PC-3 (cell line): ENCODE measurements at regions not wholly inside any gene's neighbourhood (a gene's known extent, or its start where the extent isn't known, plus 50 kb on each side); places are given as distances from the start of the nearest gene placed in this dataset.
"Not testable (repeated sequence)": the region's sequence is repeated elsewhere in the genome, so short reads cannot be mapped to it uniquely, and the experiment has no call there.

Source experiments
- ATAC-seq: fragments of 200-7000 bp; cut with Tn5 transposase; 2 replicates; pipeline ENCODE4 v1.9.1; 2020; ENCODE audit warnings: mild to moderate bottlenecking, moderate library complexity
- BruUV-seq: library from RNA; stranded (reverse); fragments of 400-500 nt; replicated peaks from 2 replicates; lab custom pipeline; 2021; lab: Mats Ljungman, UMichigan
- CTCF ChIA-PET: fragments of 300-600 bp; sonication (Branson Sonifier 250); formaldehyde crosslinking; loops from one replicate; lab custom pipeline; 2022; ENCODE audit warnings: antibody characterized with exemption; lab: Charles Lee
- POLR2A ChIA-PET: fragments of 300-600 bp; sonication (Branson Sonifier 250); formaldehyde crosslinking; loops from one replicate; lab custom pipeline; 2022; ENCODE audit warnings: antibody characterized with exemption; ENCODE audit not compliant: unreplicated experiment; lab: Charles Lee
- DNase-seq: peaks from one replicate; pipeline ENCODE4 v3.0.0-alpha.2; 2015
- H2AFZ ChIP-seq: fragments of 300-600 bp; sonication (generic); 2 replicates; pipeline ENCODE4 v1.6.0; 2016; ENCODE audit warnings: antibody characterized with exemption, low read length
- H3F3A ChIP-seq: fragments of 300-600 bp; sonication (generic); one replicate; pipeline ENCODE4 v1.6.0; 2017; ENCODE audit warnings: antibody characterized with exemption, low read length, control low read depth, mild to moderate bottlenecking; ENCODE audit not compliant: unreplicated experiment
- H3K27ac ChIP-seq: fragments of 300-600 bp; sonication (generic); 2 replicates; pipeline ENCODE4 v1.5.1; 2016; ENCODE audit warnings: mild to moderate bottlenecking, low read length
- H3K27me3 ChIP-seq: fragments of 300-600 bp; sonication (generic); 2 replicates; pipeline ENCODE4 v1.6.1; 2016; ENCODE audit warnings: low read length, mixed read lengths
- H3K36me3 ChIP-seq: fragments of 300-600 bp; sonication (generic); 2 replicates; pipeline ENCODE4 v1.6.1; 2016; ENCODE audit warnings: low read depth, mixed run types, low read length, mixed read lengths
- H3K4me1 ChIP-seq: fragments of 300-600 bp; sonication (generic); 2 replicates; pipeline ENCODE4 v1.5.1; 2016; ENCODE audit warnings: low read length; ENCODE audit not compliant: insufficient read depth
- H3K4me2 ChIP-seq: fragments of 300-600 bp; sonication (generic); 2 replicates; pipeline ENCODE4 v1.6.0; 2016; ENCODE audit warnings: low read length
- H3K4me3 ChIP-seq: fragments of 300-600 bp; sonication (generic); 2 replicates; pipeline ENCODE4 v1.5.1; 2016; ENCODE audit warnings: mild to moderate bottlenecking, low read length, mixed read lengths
- H3K79me2 ChIP-seq: fragments of 300-600 bp; sonication (generic); 2 replicates; pipeline ENCODE4 v1.6.1; 2017; ENCODE audit warnings: low read length, mixed read lengths
- H3K9ac ChIP-seq: fragments of 300-600 bp; sonication (generic); 2 replicates; pipeline ENCODE4 v1.6.0; 2016; ENCODE audit warnings: mild to moderate bottlenecking, low read length
- H3K9me2 ChIP-seq: fragments of 300-600 bp; sonication (generic); replicated peaks from 2 replicates; pipeline ENCODE4 v1.6.1; 2016; ENCODE audit warnings: mixed run types, low read length, mixed read lengths
- H3K9me3 ChIP-seq: fragments of 300-600 bp; sonication (generic); 2 replicates; pipeline ENCODE4 v1.6.1; 2016; ENCODE audit warnings: low read length, mixed read lengths
- H4K20me1 ChIP-seq: fragments of 300-600 bp; sonication (generic); 2 replicates; pipeline ENCODE4 v1.6.1; 2016; ENCODE audit warnings: low read length, mixed read lengths
- EZH2 ChIP-seq: fragments of 300-600 bp; sonication (generic); IDR thresholded peaks from one replicate; pipeline ENCODE4 v1.6.1; 2017; ENCODE audit warnings: antibody characterized with exemption, mild to moderate bottlenecking, low read length; ENCODE audit not compliant: unreplicated experiment
- EZH2phosphoT487 ChIP-seq: fragments of 300-600 bp; sonication (generic); IDR thresholded peaks from 2 replicates; pipeline ENCODE4 v1.6.1; 2018; ENCODE audit warnings: mild to moderate bottlenecking, antibody characterized with exemption, low read length, borderline replicate concordance
- intact Hi-C: fragments of 100-400 bp; cut with micrococcal nuclease; formaldehyde crosslinking; loops from 2 replicates; pipeline ENCODE4 v1.9.0; 2023
- TF ChIP-seq, protein P1 (sequence below): fragments of 300-600 bp; sonication (generic); conservative IDR thresholded peaks from 2 replicates; pipeline ENCODE4 v1.5.1; 2017; ENCODE audit warnings: antibody characterized with exemption, low read depth, mild to moderate bottlenecking, low read length

DNA sequence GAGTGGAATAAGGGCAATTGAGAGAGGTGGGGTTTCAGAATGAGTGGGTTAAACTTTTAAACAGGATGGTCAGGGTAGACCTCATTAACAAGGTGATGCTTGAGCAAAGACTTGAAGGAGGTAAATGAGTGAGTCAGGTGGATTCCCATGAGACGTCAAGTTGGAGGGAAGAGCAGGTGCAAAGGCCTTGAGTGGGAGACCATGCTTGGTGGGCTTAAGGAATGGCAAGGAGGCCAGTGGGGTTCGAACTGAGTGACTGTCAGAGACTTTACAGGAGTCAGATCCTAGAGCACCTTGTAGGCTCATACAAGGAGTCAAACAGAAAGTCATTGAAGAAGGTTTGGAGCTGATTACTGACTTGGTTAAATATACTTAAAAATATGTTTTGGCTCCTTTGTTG is 284.1 kb downstream of the CYRIA start:
- no peaks in the 10 kb centered on the region for H4K20me1 ChIP-seq
- no peak overlapping the region for H3K27ac ChIP-seq
- H3K4me2 ChIP-seq, result no peak overlapping the region
- no peaks in the 10 kb centered on the region for H3K36me3 ChIP-seq
- H3K27me3 ChIP-seq, result no peaks in the 10 kb centered on the region
- H3K9me2 ChIP-seq, result no peaks in the 10 kb centered on the region
- H3K79me2 ChIP-seq, result no peaks in the 10 kb centered on the region
- intact Hi-C loops, result no loop called here
- CTCF ChIA-PET, result no interaction called here
- no peak overlapping the region for H3K9ac ChIP-seq
- H3K4me1 ChIP-seq, result no peaks in the 10 kb centered on the region
- TF ChIP-seq EZH2phosphoT487, result no peak
- TF ChIP-seq, protein P1, sequence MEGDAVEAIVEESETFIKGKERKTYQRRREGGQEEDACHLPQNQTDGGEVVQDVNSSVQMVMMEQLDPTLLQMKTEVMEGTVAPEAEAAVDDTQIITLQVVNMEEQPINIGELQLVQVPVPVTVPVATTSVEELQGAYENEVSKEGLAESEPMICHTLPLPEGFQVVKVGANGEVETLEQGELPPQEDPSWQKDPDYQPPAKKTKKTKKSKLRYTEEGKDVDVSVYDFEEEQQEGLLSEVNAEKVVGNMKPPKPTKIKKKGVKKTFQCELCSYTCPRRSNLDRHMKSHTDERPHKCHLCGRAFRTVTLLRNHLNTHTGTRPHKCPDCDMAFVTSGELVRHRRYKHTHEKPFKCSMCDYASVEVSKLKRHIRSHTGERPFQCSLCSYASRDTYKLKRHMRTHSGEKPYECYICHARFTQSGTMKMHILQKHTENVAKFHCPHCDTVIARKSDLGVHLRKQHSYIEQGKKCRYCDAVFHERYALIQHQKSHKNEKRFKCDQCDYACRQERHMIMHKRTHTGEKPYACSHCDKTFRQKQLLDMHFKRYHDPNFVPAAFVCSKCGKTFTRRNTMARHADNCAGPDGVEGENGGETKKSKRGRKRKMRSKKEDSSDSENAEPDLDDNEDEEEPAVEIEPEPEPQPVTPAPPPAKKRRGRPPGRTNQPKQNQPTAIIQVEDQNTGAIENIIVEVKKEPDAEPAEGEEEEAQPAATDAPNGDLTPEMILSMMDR, result no peak
- no peak for TF ChIP-seq EZH2
- H2AFZ ChIP-seq, result no peak overlapping the region
- POLR2A ChIA-PET, result no interaction called here
- DNase-seq (no peak), ATAC-seq (no peak)
- no peaks in the 10 kb centered on the region for H3F3A ChIP-seq
- no peak overlapping the region for H3K4me3 ChIP-seq
- BruUV-seq, result no TSS peak
- H3K9me3 ChIP-seq, result peaks cover 13% of the 10 kb centered on the region; the same call in 1 of the 2 replicates

DNA sequence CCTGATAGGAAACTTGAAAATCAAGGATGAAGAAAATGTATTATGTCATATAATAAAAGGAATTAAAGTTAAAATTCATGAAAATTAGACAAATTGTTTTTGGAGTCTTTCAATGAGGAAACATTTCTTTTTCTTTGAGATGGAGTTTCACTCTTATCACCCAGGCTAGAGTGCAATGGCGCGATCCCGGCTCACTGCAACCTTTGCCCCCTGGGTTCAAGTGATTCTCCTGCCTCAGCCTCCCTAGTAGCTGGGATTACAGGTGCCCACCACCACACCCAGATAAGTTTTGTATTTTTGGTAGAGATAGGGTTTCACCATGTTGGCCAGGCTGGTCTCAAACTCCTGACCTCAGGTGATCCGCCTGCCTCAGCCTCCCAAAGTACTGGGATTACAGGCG is 285.7 kb downstream of the CYRIA start:
- intact Hi-C loops, DNase-seq, H3K4me1 ChIP-seq, ATAC-seq, H3K79me2 ChIP-seq, H3K9ac ChIP-seq, H3K4me2 ChIP-seq, H3K4me3 ChIP-seq, H4K20me1 ChIP-seq, BruUV-seq, H3K36me3 ChIP-seq, H3K27ac ChIP-seq, H3K27me3 ChIP-seq, H3F3A ChIP-seq, H3K9me2 ChIP-seq, H2AFZ ChIP-seq, POLR2A ChIA-PET, CTCF ChIA-PET: not testable (repeated sequence)
- peaks cover 15% of the 10 kb centered on the region; the same call in 1 of the 2 replicates for H3K9me3 ChIP-seq

DNA sequence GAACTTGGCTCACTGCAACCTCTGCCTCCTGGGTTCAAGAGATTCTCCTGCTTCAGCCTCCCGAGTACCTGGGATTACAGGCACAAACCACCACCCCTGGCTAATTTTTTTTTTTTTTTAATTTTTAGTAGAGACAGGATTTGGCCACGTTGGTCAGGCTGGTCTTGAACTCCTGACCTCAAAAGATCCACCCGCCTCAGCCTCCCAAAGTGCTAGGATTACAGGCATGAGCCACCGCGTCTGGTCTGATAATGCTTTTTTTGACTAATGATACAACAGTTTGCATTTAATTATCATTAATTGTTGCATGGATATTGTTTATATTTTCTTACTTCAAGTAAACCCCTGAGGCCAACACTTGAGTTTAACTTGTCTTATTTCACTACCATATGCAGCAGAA is 286.6 kb downstream of the CYRIA start:
- H3K4me1 ChIP-seq, H3K27ac ChIP-seq, CTCF ChIA-PET, H3K79me2 ChIP-seq, H3K9ac ChIP-seq, H3K27me3 ChIP-seq, H4K20me1 ChIP-seq, H3K4me3 ChIP-seq, H3F3A ChIP-seq, BruUV-seq, DNase-seq, POLR2A ChIA-PET, H3K9me2 ChIP-seq, H2AFZ ChIP-seq, H3K36me3 ChIP-seq, intact Hi-C loops, H3K4me2 ChIP-seq, ATAC-seq: not testable (repeated sequence)
- H3K9me3 ChIP-seq, result peaks cover 18% of the 10 kb centered on the region; the same call in 1 of the 2 replicates

DNA sequence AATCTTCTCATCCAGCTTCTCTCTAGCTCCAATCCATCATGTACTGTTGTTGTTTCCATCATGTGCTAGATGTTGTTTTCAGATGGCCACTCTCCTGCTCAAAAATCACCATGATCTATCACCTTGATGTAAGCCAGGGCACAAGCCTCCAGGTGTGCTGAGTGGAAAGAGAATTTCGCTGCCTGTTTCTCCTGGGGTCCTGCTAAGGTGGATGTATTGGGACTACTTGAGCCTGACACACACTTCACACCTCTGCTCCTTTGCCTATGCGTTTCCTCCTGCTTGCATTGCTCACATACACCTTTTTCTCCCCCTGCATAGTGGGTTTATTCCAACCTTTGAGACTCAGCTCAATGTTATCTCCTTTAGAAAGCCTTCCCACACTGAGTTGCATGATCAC is 287.6 kb downstream of the CYRIA start:
- no peaks in the 10 kb centered on the region for H3K9me2 ChIP-seq
- H3K9ac ChIP-seq, result no peak overlapping the region
- H3F3A ChIP-seq, result no peaks in the 10 kb centered on the region
- no peak overlapping the region for H3K4me2 ChIP-seq
- DNase-seq (no peak), ATAC-seq (no peak)
- no peaks in the 10 kb centered on the region for H3K27me3 ChIP-seq
- H3K79me2 ChIP-seq, result no peaks in the 10 kb centered on the region
- H3K27ac ChIP-seq, result no peak overlapping the region
- H3K4me1 ChIP-seq, result no peaks in the 10 kb centered on the region
- no peak overlapping the region for H2AFZ ChIP-seq
- H4K20me1 ChIP-seq, result no peaks in the 10 kb centered on the region
- no TSS peak for BruUV-seq
- peaks cover 16% of the 10 kb centered on the region; the same call in 1 of the 2 replicates for H3K9me3 ChIP-seq
- no peak overlapping the region for H3K4me3 ChIP-seq
- ChIA-PET CTCF (no interaction called here), POLR2A (no interaction called here)
- intact Hi-C loops, result no loop called here
- H3K36me3 ChIP-seq, result no peaks in the 10 kb centered on the region
- TF ChIP-seq EZH2 (no peak), EZH2phosphoT487 (no peak)
- TF ChIP-seq, protein P1, result no peak
